ENCODE measurements at regions not wholly inside any gene's neighbourhood (a gene's known extent, or its start where the extent isn't known, plus 50 kb on each side); places are given as distances from the start of the nearest gene placed in this dataset.

GRCh38 chr1:201706109-201706508, 122.8 kb upstream of the IPO9 start:
- no peak for DNase-seq

- DNase-seq = no peak
Measured at GRCh38 chr1:201707027-201707426, 121.9 kb upstream of the IPO9 start.

- no peak for DNase-seq
Measured at GRCh38 chr1:201707656-201708055, 121.3 kb upstream of the IPO9 start.

- peak in 22 of 56 donors; percentile 21 to 79 (median 51) for DNase-seq
Measured at GRCh38 chr1:201708085-201708512, 120.9 kb upstream of the IPO9 start.

- no peak for DNase-seq
Measured at GRCh38 chr1:201708691-201709090, 120.3 kb upstream of the IPO9 start.

- peak in 43 of 56 donors; percentile 34 to 84 (median 66) for DNase-seq
Measured at GRCh38 chr1:201709564-201710295, 119.2 kb upstream of the IPO9 start.

- DNase-seq = peak in 2 of 56 donors; percentile 25 to 41
Measured at GRCh38 chr1:201710632-201711597, 118.0 kb upstream of the IPO9 start.

GRCh38 chr1:201711811-201712210, 117.1 kb upstream of the IPO9 start:
- DNase-seq = no peak

- DNase-seq = no peak
Measured at GRCh38 chr1:201712387-201713085, 116.4 kb upstream of the IPO9 start.

GRCh38 chr1:201713086-201713810, 115.7 kb upstream of the IPO9 start:
- DNase-seq = peak in 47 of 56 donors; percentile 20 to 90 (median 69)

- peak in 33 of 56 donors; percentile 31 to 74 (median 51) for DNase-seq
Measured at GRCh38 chr1:201714542-201715329, 114.2 kb upstream of the IPO9 start.

- DNase-seq = peak in 2 of 56 donors; percentile 31 to 42
Measured at GRCh38 chr1:201715351-201715750, 113.6 kb upstream of the IPO9 start.

- DNase-seq = peak in 8 of 56 donors; percentile 27 to 75 (median 52)
Measured at GRCh38 chr1:201715801-201716741, 112.9 kb upstream of the IPO9 start.

- DNase-seq = no peak
Measured at GRCh38 chr1:201716742-201717135, 112.2 kb upstream of the IPO9 start.

GRCh38 chr1:201717286-201717685, 111.7 kb upstream of the IPO9 start:
- no peak for DNase-seq

- peak in 18 of 56 donors; percentile 18 to 77 (median 52) for DNase-seq
Measured at GRCh38 chr1:201718346-201719202, 110.4 kb upstream of the IPO9 start.

- peak in 50 of 56 donors; percentile 26 to 89 (median 62) for DNase-seq
Measured at GRCh38 chr1:201719812-201720521, 109.0 kb upstream of the IPO9 start.
